Osteoblast (primary cell): ENCODE measurements at regions not wholly inside any gene's neighbourhood (a gene's known extent, or its start where the extent isn't known, plus 50 kb on each side); places are given as distances from the start of the nearest gene placed in this dataset.
"Not testable (repeated sequence)": the region's sequence is repeated elsewhere in the genome, so short reads cannot be mapped to it uniquely, and the experiment has no call there.

ENCODE experiments used
- DNase-seq: peaks from one replicate; pipeline ENCODE4 v3.0.0; 2011; ENCODE audit warnings: low spot score, mixed read lengths; ENCODE audit not compliant: insufficient read length; ENCODE audit errors: missing footprints
- H2AFZ ChIP-seq: 2 replicates; pipeline ENCODE4 v1.6.0; 2011; ENCODE audit warnings: mild to moderate bottlenecking, low read length
- H3K27ac ChIP-seq: 2 replicates; pipeline ENCODE4 v1.5.1; 2011; ENCODE audit warnings: mild to moderate bottlenecking, low read depth, low read length, moderate library complexity
- H3K27me3 ChIP-seq: 2 replicates; pipeline ENCODE4 v1.6.0; 2012; ENCODE audit warnings: mild to moderate bottlenecking, control low read depth, inconsistent platforms, low read length, moderate library complexity; ENCODE audit not compliant: insufficient read depth
- H3K36me3 ChIP-seq: 2 replicates; pipeline ENCODE4 v1.5.1; 2011; ENCODE audit warnings: mild to moderate bottlenecking, low read length, control low read depth, moderate library complexity; ENCODE audit not compliant: insufficient read depth
- H3K4me1 ChIP-seq: 2 replicates; pipeline ENCODE4 v1.5.1; 2011; ENCODE audit warnings: mild to moderate bottlenecking, low read length, control low read depth, moderate library complexity; ENCODE audit not compliant: insufficient read depth
- H3K4me2 ChIP-seq: 2 replicates; pipeline ENCODE4 v1.6.0; 2011; ENCODE audit warnings: mild to moderate bottlenecking, low read length; ENCODE audit not compliant: insufficient read depth
- H3K4me3 ChIP-seq: fragments of 200-600 bp; sonication (generic); 3 replicates; pipeline ENCODE4 v1.5.1; 2012; ENCODE audit warnings: mild to moderate bottlenecking, low read length, inconsistent platforms; ENCODE audit not compliant: insufficient read depth
- H3K79me2 ChIP-seq: 2 replicates; pipeline ENCODE4 v1.6.0; 2012; ENCODE audit warnings: mild to moderate bottlenecking, low read length, control low read depth, inconsistent platforms; ENCODE audit not compliant: insufficient read depth
- H3K9me3 ChIP-seq: 2 replicates; pipeline ENCODE4 v1.5.1; 2011; ENCODE audit warnings: low read depth, low read length, control low read depth
- H4K20me1 ChIP-seq: 2 replicates; pipeline ENCODE4 v1.6.0; 2012; ENCODE audit warnings: mild to moderate bottlenecking, low read length, control low read depth; ENCODE audit not compliant: insufficient read depth
- CTCF ChIP-seq: IDR thresholded peaks from 2 replicates; pipeline ENCODE4 v1.5.1; 2011; ENCODE audit warnings: mild to moderate bottlenecking, low read depth, low read length, moderate library complexity; ENCODE audit errors: extremely low read depth

GRCh38 chr3:110881069-110881468 lies 190.5 kb upstream of the NECTIN3 start:
- H3K36me3 ChIP-seq: no peaks in the 10 kb centered on the region
- peak overlapping the region; percentile 67 for H3K4me2 ChIP-seq
- H3K27me3 ChIP-seq: no peaks in the 10 kb centered on the region
- H2AFZ ChIP-seq: peak overlapping the region; percentile 35
- no peaks in the 10 kb centered on the region for H3K9me3 ChIP-seq
- TF ChIP-seq CTCF: peak; percentile 19
- no peaks in the 10 kb centered on the region for H3K4me1 ChIP-seq
- no peak overlapping the region for H3K4me3 ChIP-seq
- no peak overlapping the region for H3K27ac ChIP-seq
- no peaks in the 10 kb centered on the region for H3K79me2 ChIP-seq
- peak; percentile 69 for DNase-seq
- H4K20me1 ChIP-seq: no peaks in the 10 kb centered on the region

- Histone ChIP-seq H4K20me1 (no peaks in the 10 kb centered on the region), H3K9me3 (no peaks in the 10 kb centered on the region), H3K4me1 (no peaks in the 10 kb centered on the region), H3K79me2 (no peaks in the 10 kb centered on the region), H3K4me3 (no peak overlapping the region), H3K27ac (no peak overlapping the region), H3K27me3 (no peaks in the 10 kb centered on the region), H3K4me2 (no peak overlapping the region), H2AFZ (no peak overlapping the region), H3K36me3 (no peaks in the 10 kb centered on the region)
- no peak for DNase-seq
- no peak for TF ChIP-seq CTCF
Measured at GRCh38 chr3:110886222-110886893, 185.3 kb upstream of the NECTIN3 start.

- H4K20me1 ChIP-seq: no peaks in the 10 kb centered on the region
- H3K4me1 ChIP-seq: no peaks in the 10 kb centered on the region
- DNase-seq: no peak
- H3K27me3 ChIP-seq: no peaks in the 10 kb centered on the region
- no peaks in the 10 kb centered on the region for H3K79me2 ChIP-seq
- no peak overlapping the region for H3K27ac ChIP-seq
- H3K4me3 ChIP-seq: no peak overlapping the region
- H2AFZ ChIP-seq: no peak overlapping the region
- TF ChIP-seq CTCF: no peak
- H3K9me3 ChIP-seq: no peaks in the 10 kb centered on the region
- no peaks in the 10 kb centered on the region for H3K36me3 ChIP-seq
- H3K4me2 ChIP-seq: no peak overlapping the region
Measured at GRCh38 chr3:110887176-110887575, 184.4 kb upstream of the NECTIN3 start.

DNA sequence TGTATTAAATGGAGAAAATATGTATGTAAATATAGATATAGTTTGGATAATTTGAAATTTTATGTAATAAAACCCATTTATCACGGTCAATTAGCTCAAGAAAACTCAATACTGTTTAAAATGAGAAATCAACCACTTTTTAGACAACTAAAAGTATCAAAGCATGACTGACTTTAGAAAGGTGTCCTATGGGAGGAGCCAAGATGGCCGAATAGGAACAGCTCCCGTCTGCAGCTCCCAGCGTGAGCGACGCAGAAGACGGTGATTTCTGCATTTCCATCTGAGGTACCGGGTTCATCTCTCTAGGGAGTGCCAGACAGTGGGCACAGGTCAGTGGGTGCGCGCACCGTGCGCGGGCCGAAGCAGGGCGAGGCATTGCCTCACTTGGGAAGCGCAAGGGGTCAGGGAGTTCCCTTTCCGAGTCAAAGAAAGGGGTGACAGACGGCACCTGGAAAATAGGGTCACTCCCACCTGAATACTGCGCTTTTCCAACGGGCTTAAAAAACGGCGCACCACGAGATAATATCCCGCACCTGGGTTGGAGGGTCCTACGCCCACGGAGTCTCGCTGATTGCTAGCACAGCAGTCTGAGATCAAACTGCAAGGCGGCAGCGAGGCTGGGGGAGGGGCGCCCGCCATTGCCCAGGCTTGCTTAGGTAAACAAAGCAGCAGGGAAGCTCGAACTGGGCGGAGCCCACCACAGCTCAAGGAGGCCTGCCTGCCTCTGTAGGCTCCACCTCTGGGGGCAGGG lies 182.8 kb upstream of the NECTIN3 start:
- H3K27me3 ChIP-seq, H2AFZ ChIP-seq, H3K79me2 ChIP-seq, H3K36me3 ChIP-seq, DNase-seq, H3K4me2 ChIP-seq, H3K27ac ChIP-seq, H3K4me1 ChIP-seq, H3K4me3 ChIP-seq, H3K9me3 ChIP-seq, H4K20me1 ChIP-seq: not testable (repeated sequence)

- H3K27me3 ChIP-seq, H3K27ac ChIP-seq, H2AFZ ChIP-seq, H4K20me1 ChIP-seq, H3K79me2 ChIP-seq, H3K4me2 ChIP-seq, H3K9me3 ChIP-seq, H3K4me1 ChIP-seq, H3K4me3 ChIP-seq, H3K36me3 ChIP-seq, DNase-seq: not testable (repeated sequence)
Measured at GRCh38 chr3:110889376-110889699, 182.3 kb upstream of the NECTIN3 start.
